Endothelial cell of umbilical vein (primary cell): ENCODE measurements at regions not wholly inside any gene's neighbourhood (a gene's known extent, or its start where the extent isn't known, plus 50 kb on each side); places are given as distances from the start of the nearest gene placed in this dataset.

Source experiments
- BruUV-seq: library from RNA; stranded (reverse); fragments of 400-500 nt; replicated peaks from 2 replicates; lab custom pipeline; 2021; lab: Mats Ljungman, UMichigan
- CTCF ChIA-PET: fragments of 300-600, 350-600 bp; sonication (Branson Sonifier 250); formaldehyde crosslinking; loops from one replicate; lab custom pipeline; 2021; ENCODE audit warnings: antibody characterized with exemption, inconsistent platforms; lab: Charles Lee
- POLR2A ChIA-PET: fragments of 300-600, 350-600 bp; sonication (Branson Sonifier 250); formaldehyde crosslinking; loops from one replicate; lab custom pipeline; 2021; ENCODE audit warnings: antibody characterized with exemption, inconsistent platforms; lab: Charles Lee
- DNase-seq: peaks from one replicate; pipeline ENCODE4 v3.0.0-alpha.2; 2011; ENCODE audit warnings: low read depth, low spot score
- FAIRE-seq: peaks from 2 replicates; lab custom pipeline; 2011; peaks lifted over from hg19 to GRCh38; lab: Jason Lieb, UNC
- H2AFZ ChIP-seq: 2 replicates; pipeline ENCODE4 v1.6.0; 2012; ENCODE audit warnings: low read depth, low read length, control low read depth, inconsistent platforms
- H3K27ac ChIP-seq: 2 replicates; pipeline ENCODE4 v1.5.1; 2011; ENCODE audit warnings: low read depth, mild to moderate bottlenecking, control low read depth, low read length, moderate library complexity; ENCODE audit not compliant: insufficient read depth
- H3K27me3 ChIP-seq, 2 experiments: 2 replicates each; pipeline versions ENCODE4 v1.6.0 to v1.6.1; 2011; ENCODE audit warnings: low read length in 2 of 2, mixed read lengths in 1 of 2; ENCODE audit not compliant: control insufficient read depth in 2 of 2, insufficient read depth in 2 of 2
- H3K36me3 ChIP-seq, 2 experiments: 2 replicates in 1 of 2; 3 replicates in 1 of 2; pipeline ENCODE4 v1.5.1; 2011; ENCODE audit warnings: low read length in 2 of 2, mild to moderate bottlenecking in 1 of 2, moderate library complexity in 1 of 2; ENCODE audit not compliant: control insufficient read depth in 2 of 2, insufficient read depth in 2 of 2; ENCODE audit errors: extremely low read depth in 1 of 2
- H3K4me1 ChIP-seq: 3 replicates; pipeline ENCODE4 v1.5.1; 2011; ENCODE audit warnings: mild to moderate bottlenecking, low read length; ENCODE audit not compliant: control insufficient read depth, insufficient read depth; ENCODE audit errors: extremely low read depth
- H3K4me2 ChIP-seq: 2 replicates; pipeline ENCODE4 v1.6.1; 2011; ENCODE audit warnings: low read length, control low read depth, mixed read lengths; ENCODE audit not compliant: insufficient read depth
- H3K4me3 ChIP-seq, 3 experiments: fragments of 200-600 bp in 1 of 3; sonication (generic), shearing (Covaris generic) in 1 of 3; replicated peaks in 1 of 3; 2 replicates each; pipeline ENCODE4 v1.5.1; 2011 to 2016; ENCODE audit warnings: control low read depth in 3 of 3, low read length in 3 of 3, mild to moderate bottlenecking in 2 of 3, inconsistent platforms in 1 of 3, low read depth in 1 of 3, moderate library complexity in 1 of 3; ENCODE audit not compliant: insufficient read depth in 1 of 3
- H3K79me2 ChIP-seq: 2 replicates; pipeline ENCODE4 v1.6.0; 2012; ENCODE audit warnings: low read length, inconsistent platforms; ENCODE audit not compliant: control insufficient read depth, insufficient read depth
- H3K9ac ChIP-seq: replicated peaks from 2 replicates; pipeline ENCODE3; 2011; ENCODE audit warnings: low read length, control low read depth; ENCODE audit not compliant: insufficient read depth; ENCODE audit errors: extremely low read depth
- H3K9me1 ChIP-seq: replicated peaks from 3 replicates; pipeline ENCODE4 v1.6.0; 2011; ENCODE audit warnings: mild to moderate bottlenecking, low read length; ENCODE audit not compliant: control insufficient read depth, insufficient read depth; ENCODE audit errors: extremely low read depth
- H3K9me3 ChIP-seq: replicated peaks from 2 replicates; pipeline ENCODE4 v1.5.1; 2012; ENCODE audit warnings: low read length, inconsistent platforms; ENCODE audit not compliant: control insufficient read depth, insufficient read depth
- H4K20me1 ChIP-seq: replicated peaks from 2 replicates; pipeline ENCODE3; 2011; ENCODE audit warnings: mild to moderate bottlenecking, low read length; ENCODE audit not compliant: control insufficient read depth, insufficient read depth; ENCODE audit errors: extremely low read depth
- CTCF ChIP-seq, 2 donors: IDR thresholded peaks; 1 replicate in 1 of 2; 2 replicates in 1 of 2; pipeline ENCODE4 v1.5.1; 2011; ENCODE audit warnings: low read length in 2 of 2, mild to moderate bottlenecking in 2 of 2, moderate library complexity in 2 of 2, control low read depth in 1 of 2, inconsistent platforms in 1 of 2, low read depth in 1 of 2; ENCODE audit not compliant: insufficient read depth in 1 of 2; ENCODE audit errors: extremely low read depth in 1 of 2
- EZH2 ChIP-seq: IDR thresholded peaks from 2 replicates; pipeline ENCODE4 v1.6.1; 2012; ENCODE audit warnings: borderline replicate concordance, low read depth, mild to moderate bottlenecking, moderate library complexity, low read length, inconsistent platforms; ENCODE audit not compliant: severe bottlenecking
- FOS ChIP-seq: IDR thresholded peaks from 2 replicates; pipeline ENCODE4 v1.6.1; 2011; ENCODE audit warnings: mild to moderate bottlenecking, low read length, moderate library complexity, borderline replicate concordance; ENCODE audit not compliant: insufficient read depth
- GATA2 ChIP-seq: IDR thresholded peaks from 2 replicates; pipeline ENCODE4 v1.7.0; 2011; ENCODE audit warnings: low read depth, mild to moderate bottlenecking, moderate library complexity, mixed read lengths, low read length; ENCODE audit not compliant: insufficient read length, insufficient read depth
- JUN ChIP-seq: IDR thresholded peaks from 2 replicates; pipeline ENCODE4 v1.6.1; 2011; ENCODE audit warnings: borderline replicate concordance, low read depth; ENCODE audit not compliant: insufficient read length, insufficient read depth
- MAX ChIP-seq: IDR thresholded peaks from 2 replicates; pipeline ENCODE4 v1.6.1; 2011; ENCODE audit not compliant: insufficient read depth, insufficient read length
- MYC ChIP-seq: IDR thresholded peaks from one replicate; pipeline ENCODE4 v1.6.1; 2011; ENCODE audit warnings: mild to moderate bottlenecking, low read depth, low read length
- POLR2A ChIP-seq: IDR thresholded peaks from 2 replicates; pipeline ENCODE4 v1.6.1; 2012; ENCODE audit warnings: low read depth, mild to moderate bottlenecking, control low read depth, low read length
- POLR2AphosphoS5 ChIP-seq: IDR thresholded peaks from 2 replicates; pipeline ENCODE4 v1.6.1; 2012; ENCODE audit warnings: low read depth, mild to moderate bottlenecking, control low read depth, low read length, moderate library complexity; ENCODE audit not compliant: insufficient read depth
- dilution Hi-C: fragments of 300-500 bp; cut with MboI; formaldehyde crosslinking; loops from one replicate; pipeline ENCODE4 v1.15.0; 2019; ENCODE audit warnings: low sequenced_read_pairs; ENCODE audit not compliant: extremely low pct_ligation_motif_present
- intact Hi-C: fragments of 100-400 bp; cut with micrococcal nuclease; formaldehyde crosslinking; loops from one replicate; pipeline ENCODE4 v1.10.0; 2022

- no peak overlapping the region for H2AFZ ChIP-seq
- H3K27me3 ChIP-seq: no peaks in the 10 kb centered on the region
- no peak overlapping the region for H3K4me2 ChIP-seq
- no peak overlapping the region for H3K4me3 ChIP-seq
- peaks cover 14% of the 10 kb centered on the region for H3K4me1 ChIP-seq
- CTCF ChIA-PET: no interaction called here
- no TSS peak for BruUV-seq
- H3K9ac ChIP-seq: no peak overlapping the region
- POLR2A ChIA-PET: no interaction called here
- no peak overlapping the region for H3K27ac ChIP-seq
- dilution Hi-C loops (no loop called here), intact Hi-C loops (no loop called here)
- H3K9me3 ChIP-seq: no peaks in the 10 kb centered on the region
- DNase-seq (no peak), FAIRE-seq (no peak)
- H3K36me3 ChIP-seq: no peaks in the 10 kb centered on the region
- no peaks in the 10 kb centered on the region for H4K20me1 ChIP-seq
- TF ChIP-seq MYC (no peak), EZH2 (no peak), CTCF (IDR thresholded peaks at IDR 0.05; ENCODE audit: extremely low read depth in 1 of 2, insufficient read depth in 1 of 2, low read depth in 1 of 2, low read length in 2 of 2) (no peak), POLR2AphosphoS5 (no peak), POLR2A (no peak), FOS (no peak), MAX (no peak), GATA2 (no peak), JUN (no peak)
- H3K9me1 ChIP-seq: no peaks in the 10 kb centered on the region
- H3K79me2 ChIP-seq: no peaks in the 10 kb centered on the region
Observed at GRCh38 chr7:16323313-16323712, 98.0 kb downstream of the CRPPA start.
